ENCODE measurements at regions not wholly inside any gene's neighbourhood (a gene's known extent, or its start where the extent isn't known, plus 50 kb on each side); places are given as distances from the start of the nearest gene placed in this dataset.

GRCh38 chr4:111266937-111267336 lies 644.1 kb upstream of the PITX2 start (continued):
- no peak for TF ChIP-seq IFI16 (CRISPR knock-in tag; IDR thresholded peaks at IDR 0.05)

- FAIRE-seq (no peak), ATAC-seq (no peak), DNase-seq (ENCODE audit: extremely low read depth in 1 of 4, low spot score in 3 of 4) (no peak)
- Histone ChIP-seq H3K27me3 (ENCODE audit: control insufficient read depth in 2 of 2, insufficient read depth in 2 of 2, low read length in 2 of 2) (no peaks in the 10 kb centered on the region), H3K4me2 (ENCODE audit: insufficient read depth, low read length) (no peak overlapping the region), H3K79me2 (ENCODE audit: control insufficient read depth, insufficient read depth, low read length) (no peaks in the 10 kb centered on the region), H3K4me1 (replicated peaks in 1 of 2; ENCODE audit: control insufficient read depth in 2 of 2, insufficient read depth in 2 of 2, low read length in 2 of 2) (no peaks in the 10 kb centered on the region), H3K4me3 (no peak overlapping the region), H3K9me3 (replicated peaks; ENCODE audit: control insufficient read depth, insufficient read depth, low read depth, low read length) (no peaks in the 10 kb centered on the region), H4K20me1 (replicated peaks; ENCODE audit: control insufficient read depth, insufficient read depth, low read length) (no peaks in the 10 kb centered on the region), H3K27ac (ENCODE audit: extremely low read depth, low read depth, low read length) (no peak overlapping the region), H3K9ac (ENCODE audit: insufficient read depth in 1 of 2, low read depth in 2 of 2, low read length in 2 of 2) (no peak overlapping the region), H3K36me3 (ENCODE audit: control insufficient read depth, insufficient read depth, low read length) (no peaks in the 10 kb centered on the region), H3K9me1 (ENCODE audit: control insufficient read depth, insufficient read depth, low read length) (no peaks in the 10 kb centered on the region), H2AFZ (ENCODE audit: low read depth, low read length) (no peak overlapping the region)
- ChIA-PET CTCF (ENCODE audit: low intra/inter-chr PET ratio) (no interaction called here), POLR2A (interaction anchor here (0.6 kb wide), 1 partner anchor 41 kb away, joined by 3 read pairs; no protein-coding TSS in a partner anchor)
- intact Hi-C loops (cut with micrococcal nuclease) (no loop called here), in situ Hi-C loops (cut with MboI) (no loop called here)
- 0% methylated on average over 2 of the region's 2 CpGs for WGBS (ENCODE audit: insufficient coverage, low coverage, missing lambda C conversion rate)
- BruUV-seq (replicated peaks) = no TSS peak
- TF ChIP-seq TFE3 (CRISPR knock-in tag; IDR thresholded peaks at IDR 0.05) (peak; percentile 84), ATF2 (CRISPR knock-in tag; IDR thresholded peaks at IDR 0.05) (no peak)
Observed at GRCh38 chr4:111267786-111268185, 644.9 kb upstream of the PITX2 start.
